ENCODE measurements at regions not wholly inside any gene's neighbourhood (a gene's known extent, or its start where the extent isn't known, plus 50 kb on each side); places are given as distances from the start of the nearest gene placed in this dataset.
A peak's percentile ranks its signal among the peaks of the same experiment; 100 is the strongest.

GRCh38 chr3:164332831-164333802, 745.2 kb downstream of the SI start:
- peak overlapping the region; percentile 98 for H3K27ac Mint-ChIP-seq
- H3K4me3 Mint-ChIP-seq: peak overlapping the region; percentile 41
- H3K36me3 Mint-ChIP-seq (ENCODE audit: low read depth): peaks cover 52% of the 10 kb centered on the region
- peaks cover 81% of the 10 kb centered on the region for H3K36me3 ChIP-seq (ENCODE audit: control insufficient read depth, insufficient read depth, low read length)
- no peaks in the 10 kb centered on the region for H3K27me3 ChIP-seq (ENCODE audit: control insufficient read depth, insufficient read depth, low read length, poor library complexity, severe bottlenecking)
- peaks cover 7% of the 10 kb centered on the region for H3K9me3 Mint-ChIP-seq
- peak overlapping the region; percentile 72 for H3K27ac ChIP-seq (ENCODE audit: low read depth, low read length)
- peaks cover 26% of the 10 kb centered on the region for H3K4me1 ChIP-seq (ENCODE audit: control insufficient read depth, insufficient read depth, low read length)
- peak; percentile 79 for DNase-seq
- no peaks in the 10 kb centered on the region for H3K9me3 ChIP-seq (ENCODE audit: control insufficient read depth, low read length)
- 0 to 22% methylated on average over 1 to 10 of the region's 10 CpGs for WGBS, 2 experiments (ENCODE audit: insufficient coverage in 1 of 2, insufficient read length in 1 of 2)
- TF ChIP-seq CTCF (conservative IDR thresholded peaks at IDR 0.05): no peak
- peak overlapping the region; percentile 85 for H3K9ac ChIP-seq (ENCODE audit: extremely low read depth, low read length, poor library complexity, severe bottlenecking)
- no peaks in the 10 kb centered on the region for H3K27me3 Mint-ChIP-seq (ENCODE audit: insufficient read depth)
- H3K4me3 ChIP-seq (ENCODE audit: low read length): peak overlapping the region; percentile 61
- H3K4me1 Mint-ChIP-seq: peaks cover 63% of the 10 kb centered on the region

GRCh38 chr3:164326714-164327113, 751.6 kb downstream of the SI start:
- no peaks in the 10 kb centered on the region for H3K27me3 ChIP-seq (ENCODE audit: control insufficient read depth, insufficient read depth, low read length, poor library complexity, severe bottlenecking)
- no peak for TF ChIP-seq CTCF (conservative IDR thresholded peaks at IDR 0.05)
- H3K4me1 Mint-ChIP-seq: peaks cover 29% of the 10 kb centered on the region
- no peak overlapping the region for H3K4me3 ChIP-seq (ENCODE audit: low read length)
- H3K4me1 ChIP-seq (ENCODE audit: control insufficient read depth, insufficient read depth, low read length): peaks cover 7% of the 10 kb centered on the region
- peaks cover 76% of the 10 kb centered on the region for H3K36me3 ChIP-seq (ENCODE audit: control insufficient read depth, insufficient read depth, low read length)
- H3K4me3 Mint-ChIP-seq: no peak overlapping the region
- H3K9me3 ChIP-seq (ENCODE audit: control insufficient read depth, low read length): no peaks in the 10 kb centered on the region
- H3K9ac ChIP-seq (ENCODE audit: extremely low read depth, low read length, poor library complexity, severe bottlenecking): no peak overlapping the region
- peak overlapping the region; percentile 84 for H3K27ac Mint-ChIP-seq
- DNase-seq: no peak
- no peak overlapping the region for H3K27ac ChIP-seq (ENCODE audit: low read depth, low read length)
- H3K36me3 Mint-ChIP-seq (ENCODE audit: low read depth): peaks cover 28% of the 10 kb centered on the region
- peaks cover 11% of the 10 kb centered on the region for H3K9me3 Mint-ChIP-seq
- no peaks in the 10 kb centered on the region for H3K27me3 Mint-ChIP-seq (ENCODE audit: insufficient read depth)

GRCh38 chr3:164320962-164321361, 757.3 kb downstream of the SI start:
- WGBS, 2 experiments (ENCODE audit: insufficient coverage in 1 of 2, insufficient read length in 1 of 2): 66 to 80% methylated on average over 4 to 7 of the region's 7 CpGs
- no peaks in the 10 kb centered on the region for H3K4me1 ChIP-seq (ENCODE audit: control insufficient read depth, insufficient read depth, low read length)

More at GRCh38 chr3:164320962-164321361, 757.3 kb downstream of the SI start:
- Histone ChIP-seq H3K9ac (ENCODE audit: extremely low read depth, low read length, poor library complexity, severe bottlenecking) (no peak overlapping the region), H3K4me3 (ENCODE audit: low read length) (peak overlapping the region; percentile 15), H3K27ac (ENCODE audit: low read depth, low read length) (no peak overlapping the region), H3K27me3 (ENCODE audit: control insufficient read depth, insufficient read depth, low read length, poor library complexity, severe bottlenecking) (no peaks in the 10 kb centered on the region), H3K36me3 (ENCODE audit: control insufficient read depth, insufficient read depth, low read length) (peaks cover 74% of the 10 kb centered on the region), H3K9me3 (ENCODE audit: control insufficient read depth, low read length) (no peaks in the 10 kb centered on the region)
- DNase-seq: peak; percentile 57
- TF ChIP-seq CTCF (conservative IDR thresholded peaks at IDR 0.05): no peak
- peak overlapping the region; percentile 27 for H3K27ac Mint-ChIP-seq
- peaks cover 12% of the 10 kb centered on the region for H3K4me1 Mint-ChIP-seq
- H3K4me3 Mint-ChIP-seq: no peak overlapping the region
- H3K36me3 Mint-ChIP-seq (ENCODE audit: low read depth): peaks cover 6% of the 10 kb centered on the region
- H3K9me3 Mint-ChIP-seq: no peaks in the 10 kb centered on the region
- H3K27me3 Mint-ChIP-seq (ENCODE audit: insufficient read depth): no peaks in the 10 kb centered on the region
